ENCODE measurements at regions not wholly inside any gene's neighbourhood (a gene's known extent, or its start where the extent isn't known, plus 50 kb on each side); places are given as distances from the start of the nearest gene placed in this dataset.

DNA sequence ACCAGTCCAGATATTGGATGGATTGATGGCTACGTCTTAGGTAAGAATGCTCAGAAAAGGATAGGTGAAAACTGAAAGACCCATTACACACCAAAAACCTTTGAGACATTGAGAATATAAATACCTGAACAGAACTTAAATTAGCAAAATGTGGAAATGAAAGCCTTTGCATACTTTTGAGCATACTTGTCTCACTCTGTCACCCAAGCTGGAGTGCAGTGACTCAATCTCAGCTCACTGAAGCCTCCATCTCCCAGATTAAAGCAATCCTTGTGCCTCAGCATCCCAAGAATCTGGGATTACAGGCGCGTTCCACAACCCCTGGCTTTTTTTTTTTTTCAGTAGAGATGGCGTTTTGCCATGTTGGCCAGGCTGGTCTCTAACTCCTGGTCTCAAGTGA is 695.3 kb downstream of the DACH1 start:
- no peak for DNase-seq (ENCODE audit: low spot score in 2 of 2)

DNA sequence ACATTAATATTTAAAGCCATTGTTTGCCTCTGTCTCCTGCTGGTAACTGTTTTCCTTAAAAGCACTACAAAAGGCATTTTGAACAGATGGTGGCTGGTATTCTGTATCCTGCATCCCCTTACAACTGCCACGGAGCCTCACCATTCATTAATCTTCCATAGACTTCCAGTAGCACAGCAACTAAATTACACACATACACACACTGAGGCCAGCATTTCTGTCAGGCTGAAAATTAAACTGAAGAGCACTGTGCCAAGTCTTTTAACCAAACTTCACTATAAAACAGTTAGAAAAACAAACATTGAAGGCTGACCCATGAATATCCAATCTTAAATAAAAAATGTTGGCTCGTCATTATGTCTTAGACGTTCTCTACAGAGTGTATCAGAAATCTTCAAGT is 697.8 kb downstream of the DACH1 start:
- TF ChIP-seq POLR2A (IDR thresholded peaks at IDR 0.05) (no peak), EP300 (IDR thresholded peaks at IDR 0.05) (no peak)
- TF ChIP-seq, protein P1, sequence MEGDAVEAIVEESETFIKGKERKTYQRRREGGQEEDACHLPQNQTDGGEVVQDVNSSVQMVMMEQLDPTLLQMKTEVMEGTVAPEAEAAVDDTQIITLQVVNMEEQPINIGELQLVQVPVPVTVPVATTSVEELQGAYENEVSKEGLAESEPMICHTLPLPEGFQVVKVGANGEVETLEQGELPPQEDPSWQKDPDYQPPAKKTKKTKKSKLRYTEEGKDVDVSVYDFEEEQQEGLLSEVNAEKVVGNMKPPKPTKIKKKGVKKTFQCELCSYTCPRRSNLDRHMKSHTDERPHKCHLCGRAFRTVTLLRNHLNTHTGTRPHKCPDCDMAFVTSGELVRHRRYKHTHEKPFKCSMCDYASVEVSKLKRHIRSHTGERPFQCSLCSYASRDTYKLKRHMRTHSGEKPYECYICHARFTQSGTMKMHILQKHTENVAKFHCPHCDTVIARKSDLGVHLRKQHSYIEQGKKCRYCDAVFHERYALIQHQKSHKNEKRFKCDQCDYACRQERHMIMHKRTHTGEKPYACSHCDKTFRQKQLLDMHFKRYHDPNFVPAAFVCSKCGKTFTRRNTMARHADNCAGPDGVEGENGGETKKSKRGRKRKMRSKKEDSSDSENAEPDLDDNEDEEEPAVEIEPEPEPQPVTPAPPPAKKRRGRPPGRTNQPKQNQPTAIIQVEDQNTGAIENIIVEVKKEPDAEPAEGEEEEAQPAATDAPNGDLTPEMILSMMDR (IDR thresholded peaks at IDR 0.05): no peak
- Histone ChIP-seq H3K9me3 (no peaks in the 10 kb centered on the region), H3K27ac (no peak overlapping the region), H3K4me1 (no peaks in the 10 kb centered on the region), H3K27me3 (no peaks in the 10 kb centered on the region), H3K36me3 (no peaks in the 10 kb centered on the region), H3K4me3 (no peak overlapping the region)
- 41 to 44% methylated on average over 3 of the region's 3 CpGs for WGBS, 2 donors
- no peak for DNase-seq (ENCODE audit: low spot score in 2 of 2)

More for the DNA sequence above, 695.3 kb downstream of the DACH1 start:
- TF ChIP-seq POLR2A (IDR thresholded peaks at IDR 0.05): no peak
- no peak for TF ChIP-seq EP300 (IDR thresholded peaks at IDR 0.05)
- TF ChIP-seq, protein P1 (IDR thresholded peaks at IDR 0.05): no peak
- H3K4me1 ChIP-seq: no peaks in the 10 kb centered on the region
- WGBS, 2 donors: 91 to 95% methylated on average over 4 of the region's 4 CpGs
- H3K36me3 ChIP-seq: no peaks in the 10 kb centered on the region
- H3K27ac ChIP-seq: no peak overlapping the region
- H3K27me3 ChIP-seq: no peaks in the 10 kb centered on the region
- no peaks in the 10 kb centered on the region for H3K9me3 ChIP-seq
- H3K4me3 ChIP-seq: no peak overlapping the region

DNA sequence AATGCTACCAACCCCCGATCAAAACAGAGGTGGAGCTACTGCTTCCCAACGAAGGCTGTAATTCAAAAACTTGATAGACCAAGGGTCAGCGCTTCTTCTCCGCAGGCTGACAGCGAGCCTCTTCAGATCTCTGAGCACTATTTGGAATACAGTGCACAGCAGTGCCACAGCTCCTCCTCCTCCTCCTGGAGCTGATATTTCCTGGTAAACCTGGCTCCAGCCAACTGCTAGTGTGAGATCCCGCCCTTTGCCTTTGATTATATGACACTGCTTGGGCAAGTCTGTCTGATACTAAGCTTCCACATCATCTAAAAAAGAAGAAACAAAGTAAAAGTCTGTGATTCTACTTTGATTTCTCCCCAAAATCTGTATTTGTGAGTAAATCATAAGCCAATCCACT is 710.5 kb downstream of the DACH1 start:
- H3K4me3 ChIP-seq: no peak overlapping the region
- WGBS, 2 donors: 83 to 85% methylated on average over 6 of the region's 6 CpGs

DNA sequence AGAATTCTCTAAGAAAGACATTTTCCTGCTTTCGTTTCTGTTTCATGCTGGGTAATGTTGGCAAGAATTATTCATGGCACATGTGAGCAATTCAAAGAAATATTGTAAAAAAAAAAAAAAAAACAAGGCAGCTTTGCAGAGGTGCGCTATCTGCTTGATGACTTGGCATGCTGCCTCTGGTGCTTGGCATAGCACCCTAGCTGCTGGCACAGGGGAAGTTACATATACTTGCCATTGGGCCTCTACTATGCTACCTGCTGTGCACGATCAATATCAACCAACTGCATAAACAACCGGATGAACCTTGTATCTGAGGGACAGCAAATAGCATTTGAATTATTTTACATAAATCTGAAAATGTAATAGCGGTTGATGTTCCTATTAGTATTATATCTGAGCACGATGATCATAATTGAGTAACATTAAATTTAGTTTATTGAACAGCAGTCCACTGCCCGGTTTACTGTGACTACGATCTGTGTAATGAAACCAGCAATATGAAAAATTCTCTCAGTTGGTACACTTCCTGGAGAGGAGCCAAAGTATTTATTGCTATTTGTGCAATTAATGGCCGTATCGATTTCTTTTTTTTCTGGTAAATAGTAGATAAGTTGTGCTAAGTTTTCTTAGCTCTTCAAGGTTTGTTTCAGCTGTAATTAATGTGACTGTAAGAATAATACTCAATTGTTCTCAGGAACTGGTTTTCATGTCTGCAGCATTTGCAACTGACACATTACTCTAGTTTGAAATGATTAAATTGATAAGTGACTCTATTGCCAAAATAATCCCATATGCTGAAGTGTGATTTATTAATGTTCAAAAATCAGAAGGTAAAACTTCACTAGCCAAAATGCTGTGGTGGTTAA is 717.3 kb downstream of the DACH1 start:
- TF ChIP-seq POLR2A (IDR thresholded peaks at IDR 0.05) (no peak), EP300 (IDR thresholded peaks at IDR 0.05) (no peak)
- TF ChIP-seq, protein P1 (IDR thresholded peaks at IDR 0.05): no peak
- DNase-seq (ENCODE audit: low spot score in 2 of 2): no peak
- Histone ChIP-seq H3K4me3 (no peak overlapping the region), H3K27ac (no peak overlapping the region), H3K27me3 (no peaks in the 10 kb centered on the region), H3K36me3 (no peaks in the 10 kb centered on the region), H3K9me3 (no peaks in the 10 kb centered on the region), H3K4me1 (no peaks in the 10 kb centered on the region)
- WGBS, 2 donors: 82 to 84% methylated on average over 10 of the region's 10 CpGs

More for the DNA sequence above, 710.5 kb downstream of the DACH1 start:
- no peaks in the 10 kb centered on the region for H3K9me3 ChIP-seq
- H3K4me1 ChIP-seq: no peaks in the 10 kb centered on the region
- no peak overlapping the region for H3K27ac ChIP-seq
- DNase-seq (ENCODE audit: low spot score in 2 of 2): no peak
- H3K36me3 ChIP-seq: no peaks in the 10 kb centered on the region
- no peak for TF ChIP-seq POLR2A (IDR thresholded peaks at IDR 0.05)
- TF ChIP-seq EP300 (IDR thresholded peaks at IDR 0.05): no peak
- TF ChIP-seq, protein P1 (IDR thresholded peaks at IDR 0.05): no peak
- no peaks in the 10 kb centered on the region for H3K27me3 ChIP-seq

DNA sequence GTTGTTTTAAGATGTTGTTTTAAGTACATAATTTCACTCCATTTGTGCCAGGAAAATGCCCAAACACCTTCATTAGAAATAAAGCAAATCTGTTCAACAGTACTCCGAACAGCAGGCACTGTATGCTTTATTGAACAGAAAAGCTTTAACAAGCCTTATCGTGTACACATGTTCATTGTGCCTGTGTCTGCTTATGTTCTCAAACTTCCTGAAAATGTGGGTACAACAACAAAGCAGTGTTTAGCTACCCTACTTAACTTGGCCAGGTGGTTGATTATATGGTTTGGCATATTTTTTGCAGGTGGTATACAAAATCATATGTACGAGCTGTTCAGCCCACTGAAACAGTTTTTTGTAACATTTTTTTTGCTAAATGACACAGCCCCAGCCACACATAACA is 718.0 kb downstream of the DACH1 start:
- Histone ChIP-seq H3K9me3 (no peaks in the 10 kb centered on the region), H3K27ac (no peak overlapping the region), H3K27me3 (no peaks in the 10 kb centered on the region), H3K4me3 (no peak overlapping the region), H3K36me3 (no peaks in the 10 kb centered on the region), H3K4me1 (no peaks in the 10 kb centered on the region)
- no peak for DNase-seq (ENCODE audit: low spot score in 2 of 2)
- WGBS, 2 donors: 66 to 71% methylated on average over 3 of the region's 3 CpGs
- TF ChIP-seq POLR2A (IDR thresholded peaks at IDR 0.05) (no peak), EP300 (IDR thresholded peaks at IDR 0.05) (no peak)
- TF ChIP-seq, protein P1 (IDR thresholded peaks at IDR 0.05): no peak

All from tibial nerve (tissue), 4 donors.